RWPE2 (cell line): ENCODE measurements at regions not wholly inside any gene's neighbourhood (a gene's known extent, or its start where the extent isn't known, plus 50 kb on each side); places are given as distances from the start of the nearest gene placed in this dataset.
"Not testable (repeated sequence)": the region's sequence is repeated elsewhere in the genome, so short reads cannot be mapped to it uniquely, and the experiment has no call there.

Source experiments
- ATAC-seq: fragments of 200-7000 bp; cut with Tn5 transposase; 3 replicates; pipeline ENCODE4 v1.9.1; 2021; ENCODE audit warnings: low read depth
- DNase-seq: peaks from one replicate; pipeline ENCODE4 v3.0.0-alpha.2; 2020; ENCODE audit warnings: low spot score
- H3K27ac ChIP-seq: fragments of 450-650 bp; 2 replicates; pipeline ENCODE4 v1.5.1; 2017; ENCODE audit warnings: mild to moderate bottlenecking; ENCODE audit not compliant: poor library complexity, severe bottlenecking
- H3K27me3 ChIP-seq: fragments of 250-450 bp; sonication (Bioruptor Pico); 2 replicates; pipeline ENCODE4 v1.5.1; 2021; ENCODE audit warnings: mild to moderate bottlenecking, moderate library complexity; ENCODE audit not compliant: insufficient read depth, poor library complexity, severe bottlenecking
- H3K36me3 ChIP-seq: fragments of 250-450 bp; sonication (Bioruptor Pico); 2 replicates; pipeline ENCODE4 v1.5.1; 2020; ENCODE audit warnings: low read depth, mild to moderate bottlenecking, moderate library complexity
- H3K4me1 ChIP-seq: fragments of 250-450 bp; sonication (Bioruptor Pico); 2 replicates; pipeline ENCODE4 v1.5.1; 2021; ENCODE audit warnings: mild to moderate bottlenecking, moderate library complexity; ENCODE audit not compliant: insufficient read depth, poor library complexity, severe bottlenecking
- H3K4me3 ChIP-seq: fragments of 250-450 bp; sonication (Bioruptor Pico); 2 replicates; pipeline ENCODE4 v1.5.1; 2021; ENCODE audit warnings: mild to moderate bottlenecking, moderate library complexity; ENCODE audit not compliant: severe bottlenecking
- H3K9me3 ChIP-seq: fragments of 250-450 bp; sonication (Bioruptor Pico); 2 replicates; pipeline ENCODE4 v1.5.1; 2021; ENCODE audit warnings: mild to moderate bottlenecking, moderate library complexity; ENCODE audit not compliant: severe bottlenecking
- CTCF ChIP-seq: fragments of 450-650 bp; IDR thresholded peaks from one replicate; pipeline ENCODE4 v1.5.1; 2017; ENCODE audit warnings: mild to moderate bottlenecking, moderate library complexity; ENCODE audit not compliant: poor library complexity, severe bottlenecking

- ATAC-seq, result no peak
- Histone ChIP-seq H3K27me3 (no peaks in the 10 kb centered on the region), H3K36me3 (no peaks in the 10 kb centered on the region), H3K27ac (no peak overlapping the region), H3K4me3 (no peak overlapping the region), H3K9me3 (peaks cover 4% of the 10 kb centered on the region), H3K4me1 (no peaks in the 10 kb centered on the region)
- no peak for TF ChIP-seq CTCF
- no peak for DNase-seq
These were observed 486.2 kb downstream of the DMAC1 start for GRCh38 chr9:7313389-7313788.

GRCh38 chr9:7309051-7309450 is 490.5 kb downstream of the DMAC1 start:
- not testable (repeated sequence) for H3K9me3 ChIP-seq, H3K27me3 ChIP-seq, H3K4me1 ChIP-seq, H3K27ac ChIP-seq, H3K4me3 ChIP-seq, H3K36me3 ChIP-seq, DNase-seq, ATAC-seq

- Histone ChIP-seq H3K4me1 (no peaks in the 10 kb centered on the region), H3K36me3 (no peaks in the 10 kb centered on the region), H3K9me3 (peaks cover 4% of the 10 kb centered on the region), H3K4me3 (no peak overlapping the region), H3K27ac (no peak overlapping the region), H3K27me3 (peaks cover 4% of the 10 kb centered on the region)
- TF ChIP-seq CTCF, result no peak
- no peak for ATAC-seq
- no peak for DNase-seq
These were observed 493.9 kb downstream of the DMAC1 start for GRCh38 chr9:7305677-7306076.

GRCh38 chr9:7304627-7304995 is 495.0 kb downstream of the DMAC1 start:
- H3K4me1 ChIP-seq, result no peaks in the 10 kb centered on the region
- H3K4me3 ChIP-seq, result no peak overlapping the region
- H3K27me3 ChIP-seq, result peaks cover 4% of the 10 kb centered on the region
- no peaks in the 10 kb centered on the region for H3K36me3 ChIP-seq
- ATAC-seq (no peak), DNase-seq (no peak)
- no peak overlapping the region for H3K27ac ChIP-seq
- H3K9me3 ChIP-seq, result peaks cover 2% of the 10 kb centered on the region
- TF ChIP-seq CTCF, result no peak

GRCh38 chr9:7303907-7304626 is 495.5 kb downstream of the DMAC1 start:
- ATAC-seq (no peak), DNase-seq (no peak)
- peaks cover 4% of the 10 kb centered on the region for H3K27me3 ChIP-seq
- no peaks in the 10 kb centered on the region for H3K36me3 ChIP-seq
- H3K9me3 ChIP-seq, result no peaks in the 10 kb centered on the region
- H3K4me1 ChIP-seq, result no peaks in the 10 kb centered on the region
- no peak for TF ChIP-seq CTCF
- H3K4me3 ChIP-seq, result no peak overlapping the region
- no peak overlapping the region for H3K27ac ChIP-seq
